DND-41 (cell line): ENCODE measurements at regions not wholly inside any gene's neighbourhood (a gene's known extent, or its start where the extent isn't known, plus 50 kb on each side); places are given as distances from the start of the nearest gene placed in this dataset.

ENCODE experiments used
- ATAC-seq: fragments of 200-7000 bp; cut with Tn5 transposase; 3 replicates; pipeline ENCODE4 v1.9.1; 2021; ENCODE audit warnings: low read depth; ENCODE audit not compliant: insufficient read depth
- DNase-seq: peaks from one replicate; pipeline ENCODE4 v3.0.0-alpha.2; 2020
- H2AFZ ChIP-seq: 2 replicates; pipeline ENCODE4 v1.6.0; 2012; ENCODE audit warnings: low read depth, low read length
- H3K27ac ChIP-seq: 2 replicates; pipeline ENCODE4 v1.5.1; 2012; ENCODE audit warnings: low read length, inconsistent platforms
- H3K27me3 ChIP-seq: fragments of 200-600 bp; sonication (generic); 2 replicates; pipeline ENCODE4 v1.6.0; 2012; ENCODE audit warnings: low read length, mild to moderate bottlenecking, inconsistent platforms; ENCODE audit not compliant: insufficient read depth, poor library complexity
- H3K36me3 ChIP-seq: 2 replicates; pipeline ENCODE4 v1.5.1; 2012; ENCODE audit warnings: low read length, inconsistent platforms; ENCODE audit not compliant: insufficient read depth
- H3K4me1 ChIP-seq: 2 replicates; pipeline ENCODE4 v1.5.1; 2012; ENCODE audit warnings: mild to moderate bottlenecking, low read length; ENCODE audit not compliant: insufficient read depth
- H3K4me2 ChIP-seq: 2 replicates; pipeline ENCODE4 v1.6.0; 2012; ENCODE audit warnings: mild to moderate bottlenecking, moderate library complexity, low read length, inconsistent platforms; ENCODE audit not compliant: insufficient read depth
- H3K4me3 ChIP-seq, 2 experiments: fragments of 200-600 bp in 1 of 2; shearing (Covaris generic) in 1 of 2; 2 replicates each; pipeline ENCODE4 v1.5.1; 2012 to 2016; ENCODE audit warnings: inconsistent platforms in 2 of 2, low read length in 2 of 2, mild to moderate bottlenecking in 2 of 2, low read depth in 1 of 2, moderate library complexity in 1 of 2
- H3K79me2 ChIP-seq: 2 replicates; pipeline ENCODE4 v1.6.0; 2012; ENCODE audit warnings: low read length, inconsistent platforms; ENCODE audit not compliant: insufficient read depth
- H3K9ac ChIP-seq: 2 replicates; pipeline ENCODE4 v1.6.0; 2012; ENCODE audit warnings: low read depth, mild to moderate bottlenecking, inconsistent platforms, low read length, moderate library complexity
- H3K9me3 ChIP-seq: 2 replicates; pipeline ENCODE4 v1.5.1; 2012; ENCODE audit warnings: low read length, moderate library complexity, mild to moderate bottlenecking, inconsistent platforms; ENCODE audit not compliant: insufficient read depth, severe bottlenecking
- H4K20me1 ChIP-seq: 2 replicates; pipeline ENCODE4 v1.6.0; 2012; ENCODE audit warnings: low read length; ENCODE audit not compliant: insufficient read depth
- CTCF ChIP-seq: IDR thresholded peaks from 2 replicates; pipeline ENCODE4 v1.5.1; 2012; ENCODE audit warnings: borderline replicate concordance, low read length, moderate library complexity, mild to moderate bottlenecking; ENCODE audit not compliant: poor library complexity, severe bottlenecking; ENCODE audit errors: extremely low read depth
- EZH2 ChIP-seq: IDR thresholded peaks from 3 replicates; pipeline ENCODE4 v1.6.1; 2012; ENCODE audit warnings: borderline replicate concordance, low read depth, mild to moderate bottlenecking, moderate library complexity, low read length, inconsistent platforms; ENCODE audit not compliant: severe bottlenecking

- no peak overlapping the region for H2AFZ ChIP-seq
- H3K79me2 ChIP-seq, result no peaks in the 10 kb centered on the region
- TF ChIP-seq CTCF, result no peak
- no peak for TF ChIP-seq EZH2
- no peak overlapping the region for H3K4me3 ChIP-seq
- no peaks in the 10 kb centered on the region for H4K20me1 ChIP-seq
- ATAC-seq (no peak), DNase-seq (no peak)
- no peaks in the 10 kb centered on the region for H3K36me3 ChIP-seq
- no peaks in the 10 kb centered on the region for H3K27me3 ChIP-seq
- H3K4me1 ChIP-seq, result no peaks in the 10 kb centered on the region
- H3K9ac ChIP-seq, result no peak overlapping the region
- peaks cover 7% of the 10 kb centered on the region for H3K9me3 ChIP-seq
- H3K4me2 ChIP-seq, result no peak overlapping the region
- no peak overlapping the region for H3K27ac ChIP-seq
Measured at GRCh38 chr4:171710743-171711142, 102.5 kb upstream of the GALNTL6 start.

GRCh38 chr4:171676555-171677215 is 136.5 kb upstream of the GALNTL6 start:
- Histone ChIP-seq H3K36me3 (no peaks in the 10 kb centered on the region), H3K79me2 (no peaks in the 10 kb centered on the region), H2AFZ (no peak overlapping the region), H4K20me1 (no peaks in the 10 kb centered on the region), H3K27me3 (no peaks in the 10 kb centered on the region), H3K27ac (no peak overlapping the region), H3K9me3 (no peaks in the 10 kb centered on the region), H3K4me2 (no peak overlapping the region), H3K9ac (no peak overlapping the region), H3K4me3 (no peak overlapping the region), H3K4me1 (no peaks in the 10 kb centered on the region)
- ATAC-seq (no peak), DNase-seq (no peak)
- TF ChIP-seq CTCF (no peak), EZH2 (no peak)

- no peak overlapping the region for H3K27ac ChIP-seq
- no peak overlapping the region for H3K4me2 ChIP-seq
- DNase-seq (no peak), ATAC-seq (no peak)
- no peaks in the 10 kb centered on the region for H4K20me1 ChIP-seq
- H3K36me3 ChIP-seq, result no peaks in the 10 kb centered on the region
- no peak overlapping the region for H3K9ac ChIP-seq
- H3K9me3 ChIP-seq, result no peaks in the 10 kb centered on the region
- no peak overlapping the region for H3K4me3 ChIP-seq
- no peaks in the 10 kb centered on the region for H3K4me1 ChIP-seq
- TF ChIP-seq EZH2, result no peak
- no peak for TF ChIP-seq CTCF
- H3K79me2 ChIP-seq, result no peaks in the 10 kb centered on the region
- H2AFZ ChIP-seq, result no peak overlapping the region
- H3K27me3 ChIP-seq, result no peaks in the 10 kb centered on the region
Measured at GRCh38 chr4:171674781-171675180, 138.4 kb upstream of the GALNTL6 start.

- H3K36me3 ChIP-seq, result no peaks in the 10 kb centered on the region
- DNase-seq (no peak), ATAC-seq (no peak)
- no peak overlapping the region for H3K4me2 ChIP-seq
- TF ChIP-seq CTCF, result no peak
- no peak for TF ChIP-seq EZH2
- no peaks in the 10 kb centered on the region for H3K27me3 ChIP-seq
- no peaks in the 10 kb centered on the region for H4K20me1 ChIP-seq
- no peaks in the 10 kb centered on the region for H3K9me3 ChIP-seq
- no peak overlapping the region for H3K9ac ChIP-seq
- no peaks in the 10 kb centered on the region for H3K4me1 ChIP-seq
- no peak overlapping the region for H3K4me3 ChIP-seq
- H3K79me2 ChIP-seq, result no peaks in the 10 kb centered on the region
- H2AFZ ChIP-seq, result no peak overlapping the region
- H3K27ac ChIP-seq, result no peak overlapping the region
Measured at GRCh38 chr4:171668403-171668802, 144.8 kb upstream of the GALNTL6 start.
